ENCODE measurements at regions not wholly inside any gene's neighbourhood (a gene's known extent, or its start where the extent isn't known, plus 50 kb on each side); places are given as distances from the start of the nearest gene placed in this dataset.

GRCh38 chr6:114739656-114740055, 396.8 kb upstream of the HS3ST5 start (continued):
- TF ChIP-seq ZBTB5 (IDR thresholded peaks at IDR 0.05), result no peak
- TF ChIP-seq SP1 (CRISPR knock-in tag; IDR thresholded peaks at IDR 0.05), result no peak
- no peak for TF ChIP-seq ZNF740 (CRISPR knock-in tag; IDR thresholded peaks at IDR 0.05)
- TF ChIP-seq ZNF740 (tag; IDR thresholded peaks at IDR 0.05), result no peak
- TF ChIP-seq SRSF7 (optimal IDR thresholded peaks at IDR 0.05; ENCODE audit: low read depth, low read length), result no peak
- TF ChIP-seq ZNF232 (CRISPR knock-in tag; IDR thresholded peaks at IDR 0.05), result no peak
- TF ChIP-seq ZNF311 (CRISPR knock-in tag; IDR thresholded peaks at IDR 0.05), result no peak
- no peak for TF ChIP-seq RBBP5 (IDR thresholded peaks at IDR 0.05; ENCODE audit: borderline replicate concordance, insufficient read depth, low read length, poor library complexity, severe bottlenecking)
- no peak for TF ChIP-seq POLR2A (conservative IDR thresholded peaks at IDR 0.05)
- no peak for TF ChIP-seq ZNF584 (CRISPR knock-in tag; IDR thresholded peaks at IDR 0.05; ENCODE audit: low read depth)

All from K562 (cell line).